SKM-1 treated with dmso at 0.1 percent for 144 hours (cell line): ENCODE measurements at regions not wholly inside any gene's neighbourhood (a gene's known extent, or its start where the extent isn't known, plus 50 kb on each side); places are given as distances from the start of the nearest gene placed in this dataset.
"Not testable (repeated sequence)": the region's sequence is repeated elsewhere in the genome, so short reads cannot be mapped to it uniquely, and the experiment has no call there.

ENCODE experiments used
- DNase-seq: peaks from one replicate; lab custom pipeline; 2025; ENCODE audit not compliant: unreplicated experiment; lab: John Stamatoyannopoulos, UW

- no peak for DNase-seq
Observed at GRCh38 chr5:167065794-167066193, 1225.7 kb upstream of the WWC1 start.

- no peak for DNase-seq
Observed at GRCh38 chr5:167071981-167072610, 1219.3 kb upstream of the WWC1 start.

- no peak for DNase-seq
Observed at GRCh38 chr5:167081561-167081960, 1209.9 kb upstream of the WWC1 start.

GRCh38 chr5:167096816-167097215 lies 1194.6 kb upstream of the WWC1 start:
- DNase-seq, result no peak

GRCh38 chr5:167104351-167104750 lies 1187.1 kb upstream of the WWC1 start:
- no peak for DNase-seq

- no peak for DNase-seq
Observed at GRCh38 chr5:167105941-167106340, 1185.5 kb upstream of the WWC1 start.

- no peak for DNase-seq
Observed at GRCh38 chr5:167107684-167108083, 1183.8 kb upstream of the WWC1 start.

GRCh38 chr5:167108266-167108665 lies 1183.2 kb upstream of the WWC1 start:
- not testable (repeated sequence) for DNase-seq

- no peak for DNase-seq
Observed at GRCh38 chr5:167112556-167112955, 1178.9 kb upstream of the WWC1 start.

GRCh38 chr5:167122267-167122666 lies 1169.2 kb upstream of the WWC1 start:
- no peak for DNase-seq

GRCh38 chr5:167123126-167123525 lies 1168.3 kb upstream of the WWC1 start:
- no peak for DNase-seq

GRCh38 chr5:167128581-167128980 lies 1162.9 kb upstream of the WWC1 start:
- DNase-seq, result no peak

- DNase-seq, result no peak
Observed at GRCh38 chr5:167140548-167141291, 1150.7 kb upstream of the WWC1 start.

GRCh38 chr5:167143716-167144115 lies 1147.7 kb upstream of the WWC1 start:
- DNase-seq, result no peak

- DNase-seq, result no peak
Observed at GRCh38 chr5:167145841-167146240, 1145.6 kb upstream of the WWC1 start.

- DNase-seq, result no peak
Observed at GRCh38 chr5:167147879-167148278, 1143.6 kb upstream of the WWC1 start.

GRCh38 chr5:167150661-167151060 lies 1140.8 kb upstream of the WWC1 start:
- DNase-seq, result no peak

GRCh38 chr5:167152561-167152960 lies 1138.9 kb upstream of the WWC1 start:
- DNase-seq, result no peak

- no peak for DNase-seq
Observed at GRCh38 chr5:167155387-167156005, 1135.9 kb upstream of the WWC1 start.

GRCh38 chr5:167156446-167156845 lies 1135.0 kb upstream of the WWC1 start:
- DNase-seq, result no peak

GRCh38 chr5:167158588-167158987 lies 1132.9 kb upstream of the WWC1 start:
- DNase-seq, result no peak

GRCh38 chr5:167160388-167160787 lies 1131.1 kb upstream of the WWC1 start:
- DNase-seq, result no peak
